GM19239 (cell line): ENCODE measurements at regions not wholly inside any gene's neighbourhood (a gene's known extent, or its start where the extent isn't known, plus 50 kb on each side); places are given as distances from the start of the nearest gene placed in this dataset.

Experiments
- DNase-seq: peaks from one replicate; pipeline ENCODE4 v3.0.0; 2011; ENCODE audit warnings: low spot score; ENCODE audit not compliant: insufficient read length
- FAIRE-seq: peaks from 2 replicates; lab custom pipeline; 2011; peaks lifted over from hg19 to GRCh38; lab: Jason Lieb, UNC

GRCh38 chr12:92476844-92477243 is 225.9 kb upstream of the PLEKHG7 start:
- DNase-seq = no peak
- FAIRE-seq = no peak

DNA sequence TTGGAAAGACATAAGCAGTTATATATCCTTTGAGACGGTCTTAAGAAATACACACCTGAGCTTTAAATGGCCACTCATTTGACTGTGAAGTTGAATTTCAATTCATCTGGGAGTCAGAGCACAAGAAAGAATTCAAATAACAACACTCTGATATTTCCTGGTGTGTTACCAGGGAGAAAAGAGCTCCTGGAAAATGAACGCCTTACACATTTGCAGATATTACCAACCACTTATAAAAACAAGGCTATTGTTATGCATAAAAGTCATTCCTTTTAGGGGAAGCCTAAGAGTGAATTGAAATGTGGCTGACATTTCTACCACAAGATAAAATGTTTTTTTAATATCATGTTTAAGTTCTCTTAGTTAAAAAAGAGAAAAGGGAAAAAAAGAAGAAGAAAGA is 229.2 kb upstream of the PLEKHG7 start:
- FAIRE-seq = no peak
- DNase-seq = no peak

GRCh38 chr12:92472201-92472600 is 230.6 kb upstream of the PLEKHG7 start:
- no peak for DNase-seq
- FAIRE-seq = peak; percentile 85

DNA sequence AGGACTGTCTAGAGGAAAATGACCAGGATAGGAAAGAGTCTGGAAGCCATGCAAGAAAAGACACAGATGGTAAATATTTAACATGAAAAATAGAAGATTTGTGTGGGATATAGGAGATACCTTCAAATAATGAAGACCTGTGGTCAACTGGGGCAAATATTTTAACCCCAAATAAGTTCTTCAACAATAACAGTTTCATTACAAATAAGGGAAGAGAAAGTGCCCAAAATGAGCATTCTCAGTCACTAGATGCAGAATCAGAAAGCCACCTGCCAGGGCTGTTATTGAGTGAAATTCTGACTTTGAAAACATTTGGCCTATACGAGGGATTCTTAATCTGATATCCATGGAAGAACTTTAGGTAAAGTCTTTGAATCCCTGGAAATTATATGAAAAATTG is 231.2 kb upstream of the PLEKHG7 start:
- DNase-seq (peak; percentile 22), FAIRE-seq (peak; percentile 96)

DNA sequence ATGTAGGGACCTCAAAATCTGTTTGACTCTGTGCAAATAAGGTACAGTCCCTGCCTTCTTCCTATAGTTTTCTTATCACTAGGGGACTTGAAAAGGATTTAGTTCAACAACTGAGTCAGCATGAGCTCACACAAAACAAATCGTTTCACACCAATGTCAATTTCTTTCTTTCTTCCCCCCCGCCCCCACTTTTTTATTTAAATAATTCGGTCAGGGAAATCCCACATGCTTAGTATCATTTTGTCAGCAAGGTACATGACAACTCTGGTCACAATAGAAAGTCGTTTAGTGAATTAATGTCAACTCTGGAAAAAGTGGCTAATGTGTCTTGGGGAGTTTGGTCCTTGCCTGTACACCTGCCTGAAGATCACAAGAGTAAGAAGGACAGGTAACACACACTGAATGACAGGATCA is 232.2 kb upstream of the PLEKHG7 start:
- FAIRE-seq = peak; percentile 98
- DNase-seq = no peak

DNA sequence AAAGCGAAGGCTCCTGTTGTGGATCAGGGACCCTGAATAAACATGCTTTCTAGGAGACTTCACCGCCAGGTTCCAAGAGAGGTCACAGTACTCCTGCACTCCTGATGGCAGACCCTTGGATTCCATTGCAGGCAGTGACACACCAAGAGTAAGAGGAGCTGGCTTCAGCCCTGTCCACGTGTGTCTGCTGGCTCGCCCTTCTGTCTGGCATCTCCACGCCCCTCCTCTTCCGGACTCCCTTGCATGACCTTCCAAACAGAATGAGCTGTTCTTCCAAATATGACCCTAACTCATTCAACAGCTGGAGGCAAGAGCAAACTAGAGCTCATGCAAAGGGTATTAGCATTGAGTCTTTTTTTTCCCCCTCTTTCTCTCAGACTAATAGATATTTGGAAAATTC is 233.0 kb upstream of the PLEKHG7 start:
- DNase-seq = no peak
- FAIRE-seq = no peak

DNA sequence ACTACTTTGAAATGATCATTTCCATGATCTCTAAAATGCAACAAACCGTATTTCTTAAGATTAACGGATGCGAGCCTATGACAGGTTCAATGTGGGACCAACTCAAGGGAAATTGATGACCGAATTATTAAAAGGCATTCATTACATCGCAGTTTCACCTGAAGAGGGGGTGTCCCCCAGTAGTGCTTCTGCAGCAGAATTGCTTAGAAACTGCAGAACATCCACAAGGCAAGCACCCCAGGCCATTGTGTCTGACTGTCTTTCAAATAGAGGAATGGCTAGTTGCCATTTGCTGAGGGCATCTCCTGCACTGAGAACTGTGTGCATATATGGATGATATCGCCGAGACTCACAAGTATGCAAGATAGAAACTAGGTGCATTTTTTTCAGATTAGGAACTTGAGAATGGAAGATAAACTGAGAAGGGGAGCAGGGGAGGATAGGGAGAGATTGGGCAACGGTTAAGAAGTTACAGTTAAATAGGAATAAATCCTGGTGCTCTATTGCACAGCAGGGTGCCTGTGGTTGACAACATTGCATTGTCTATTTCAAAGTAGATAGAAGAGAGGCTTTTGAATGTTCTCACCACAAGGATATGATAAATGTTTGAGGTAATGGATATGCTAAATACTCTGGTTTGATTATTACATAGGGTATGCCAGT is 234.3 kb upstream of the PLEKHG7 start:
- FAIRE-seq = no peak
- no peak for DNase-seq

- no peak for DNase-seq
Measured at GRCh38 chr12:92467886-92468285, 234.9 kb upstream of the PLEKHG7 start.

DNA sequence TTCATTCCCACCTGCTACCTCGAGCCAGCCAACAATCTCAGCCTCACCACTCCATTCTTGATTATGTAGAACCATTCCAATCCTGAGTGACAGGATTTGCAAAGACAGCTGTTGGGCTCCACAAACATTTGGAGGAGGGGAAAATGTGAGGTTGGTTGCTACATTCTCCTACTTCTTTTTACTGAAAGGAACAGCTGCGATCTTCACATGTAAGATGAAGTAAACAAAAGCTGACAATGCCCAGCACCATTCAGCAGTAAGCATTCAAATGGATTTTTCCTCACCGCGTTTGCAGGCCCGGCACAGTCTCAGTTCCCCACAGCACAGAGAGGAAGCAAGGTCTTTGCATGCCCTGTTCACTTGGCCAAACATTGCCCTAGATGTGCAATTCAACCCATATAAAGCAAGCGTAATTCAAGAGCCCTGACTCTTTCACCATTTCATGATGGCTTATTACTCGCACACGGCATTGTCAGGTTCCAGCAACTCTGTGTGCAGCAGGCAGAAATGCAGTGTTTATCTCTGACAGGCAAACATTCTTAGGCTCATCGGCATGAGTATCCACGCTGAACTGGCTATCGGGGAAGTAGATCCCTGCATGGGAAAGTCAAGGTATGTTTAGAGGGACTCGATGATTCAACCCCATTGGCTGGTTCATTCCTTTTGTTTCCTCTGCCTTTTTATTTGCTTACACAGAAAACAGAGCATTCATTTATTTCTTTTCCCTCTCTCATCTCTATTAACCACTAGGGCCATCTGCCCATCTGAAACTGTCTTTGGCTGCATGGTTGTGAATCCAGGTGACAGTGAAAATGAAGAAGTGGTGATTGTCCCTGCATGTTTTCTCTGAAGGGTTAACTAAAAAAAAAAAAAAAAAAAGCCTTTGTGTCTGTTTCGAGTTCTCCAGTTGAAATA is 236.1 kb upstream of the PLEKHG7 start:
- FAIRE-seq = peak; percentile 99
- no peak for DNase-seq

More at GRCh38 chr12:92467886-92468285, 234.9 kb upstream of the PLEKHG7 start:
- FAIRE-seq = no peak

GRCh38 chr12:92465786-92466295 is 236.9 kb upstream of the PLEKHG7 start:
- DNase-seq (no peak), FAIRE-seq (no peak)

DNA sequence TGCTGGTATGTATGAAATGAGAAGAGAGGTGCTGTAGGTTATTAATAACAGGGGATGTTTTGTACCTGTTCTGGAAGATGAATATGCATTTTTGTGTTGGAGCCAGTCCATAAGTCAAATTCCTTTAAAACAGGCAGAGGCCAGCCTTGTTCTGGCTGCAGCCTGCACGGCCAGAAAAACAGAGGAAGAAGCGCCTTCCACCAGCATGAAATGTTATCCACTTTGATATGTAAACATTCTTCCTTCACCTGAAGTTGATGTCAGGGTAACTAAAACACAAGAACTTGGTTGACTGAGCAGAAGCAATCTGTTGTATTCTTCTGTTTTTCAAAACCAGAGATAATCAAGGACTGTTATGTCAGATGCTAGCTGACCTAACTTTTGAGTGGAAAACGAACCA is 237.9 kb upstream of the PLEKHG7 start:
- DNase-seq = no peak

GRCh38 chr12:92463171-92463570 is 239.6 kb upstream of the PLEKHG7 start:
- FAIRE-seq (no peak), DNase-seq (no peak)

More for the DNA sequence above, 237.9 kb upstream of the PLEKHG7 start:
- no peak for FAIRE-seq

DNA sequence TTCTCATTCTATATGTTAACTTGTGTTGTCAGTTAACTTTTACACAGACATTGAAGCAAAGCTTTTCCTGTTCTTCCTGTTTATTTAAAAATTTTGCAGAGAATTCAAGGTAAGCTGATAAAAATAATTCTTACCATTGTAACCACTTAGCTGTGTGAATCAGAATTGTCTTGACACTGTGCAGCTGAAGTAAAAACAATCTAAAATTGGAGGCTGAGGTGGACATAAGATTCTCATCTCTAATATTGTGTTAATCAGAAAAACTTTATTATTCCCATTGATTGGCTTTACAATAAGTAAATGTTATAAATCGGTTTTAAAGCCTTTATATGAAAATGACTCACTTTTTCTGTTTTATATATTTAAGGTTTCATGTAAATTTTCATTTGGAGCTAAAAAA is 240.3 kb upstream of the PLEKHG7 start:
- FAIRE-seq (no peak), DNase-seq (no peak)

GRCh38 chr12:92462049-92462448 is 240.7 kb upstream of the PLEKHG7 start:
- peak; percentile 17 for DNase-seq
- FAIRE-seq = peak; percentile 99

DNA sequence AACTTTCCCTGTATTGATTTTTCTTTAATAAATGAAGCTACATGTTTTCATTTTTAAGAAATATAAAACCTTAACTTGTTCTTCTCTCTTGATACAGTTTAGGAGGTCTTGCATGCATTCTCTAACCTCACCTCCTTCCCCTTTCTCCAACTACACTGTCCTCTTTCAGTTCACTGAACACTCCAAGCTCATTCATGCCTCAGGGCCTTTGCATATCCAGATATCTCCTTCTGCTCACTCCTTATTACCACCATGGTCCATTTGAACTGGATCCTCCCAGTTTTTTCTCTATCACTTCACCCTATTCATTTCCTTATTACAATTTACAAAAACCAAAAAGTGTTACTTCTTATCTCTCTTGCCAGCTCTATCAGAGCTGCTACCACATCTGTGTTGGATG is 242.9 kb upstream of the PLEKHG7 start:
- peak; percentile 71 for FAIRE-seq
- no peak for DNase-seq

GRCh38 chr12:92458996-92459395 is 243.8 kb upstream of the PLEKHG7 start:
- DNase-seq (no peak), FAIRE-seq (no peak)

DNA sequence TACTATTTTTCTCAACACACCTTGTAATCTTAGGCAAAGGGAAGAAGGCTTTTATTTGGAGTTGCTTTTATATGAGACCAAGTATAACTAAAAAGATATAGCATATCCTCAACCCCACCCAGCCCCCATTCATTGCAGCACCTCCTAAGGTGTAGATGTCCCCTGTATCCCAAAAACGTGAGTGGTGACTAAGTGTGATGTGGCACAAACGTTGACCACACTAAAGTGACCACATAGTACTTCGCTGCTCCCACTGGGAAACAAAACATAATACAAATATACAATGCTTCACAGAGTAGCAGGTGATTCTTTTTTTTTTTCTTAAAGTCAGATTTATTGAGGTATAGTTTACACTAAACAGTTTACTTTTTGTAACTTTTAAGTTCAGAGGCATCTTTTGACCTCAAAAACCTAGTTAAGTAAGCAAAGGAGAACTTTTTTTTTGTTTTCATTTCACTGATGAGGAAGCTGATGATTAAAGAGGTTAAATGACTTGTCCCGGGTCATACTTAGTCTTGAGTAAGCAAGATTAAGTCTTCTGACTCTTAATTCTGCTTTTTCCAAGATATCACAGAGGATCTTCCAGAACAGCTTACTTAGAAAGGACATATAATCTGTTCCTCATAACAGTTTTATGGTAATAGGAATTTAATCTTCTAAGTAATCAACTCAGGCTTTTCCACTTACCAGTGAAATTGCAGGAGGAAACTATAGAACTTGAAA is 245.2 kb upstream of the PLEKHG7 start:
- peak; percentile 37 for FAIRE-seq
- no peak for DNase-seq

DNA sequence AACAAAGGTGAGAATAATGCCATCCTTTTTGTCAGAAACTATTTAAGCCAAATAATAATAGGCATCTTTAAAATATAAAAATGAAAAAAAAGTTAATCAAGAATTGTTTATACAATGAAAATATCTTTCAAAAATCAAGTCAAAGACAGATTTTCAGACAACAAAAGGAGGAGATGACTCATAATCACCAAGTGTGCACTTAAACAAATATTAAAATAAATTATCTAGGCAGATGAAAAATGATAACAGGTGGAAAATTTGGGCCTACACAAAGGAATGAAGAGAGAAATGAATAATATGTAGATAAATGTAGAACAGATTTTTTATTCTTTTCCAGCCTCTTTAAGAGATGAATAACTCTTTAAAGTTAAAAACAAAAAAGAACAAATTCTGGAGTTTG is 250.0 kb upstream of the PLEKHG7 start:
- no peak for FAIRE-seq
- no peak for DNase-seq

DNA sequence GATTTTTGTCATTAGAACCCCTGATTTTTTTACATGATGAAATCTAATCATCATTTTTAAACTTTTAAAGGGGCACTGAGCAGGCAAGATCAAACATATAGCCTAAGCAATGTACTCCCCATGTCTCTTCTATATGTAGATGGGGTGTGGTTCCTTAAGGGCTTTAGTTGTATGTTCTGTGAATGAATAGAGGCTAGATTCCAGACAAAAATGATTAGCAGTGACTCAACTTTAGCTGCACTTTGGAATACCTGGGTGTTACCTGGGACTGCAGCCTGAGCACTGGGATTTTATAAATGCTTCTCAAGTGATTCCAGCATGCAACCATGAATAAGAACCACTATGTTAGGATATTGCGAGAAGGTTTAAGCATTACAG is 256.7 kb upstream of the PLEKHG7 start:
- FAIRE-seq = no peak
- no peak for DNase-seq

- FAIRE-seq (peak; percentile 100), DNase-seq (no peak)
Measured at GRCh38 chr12:92445253-92446082, 257.3 kb upstream of the PLEKHG7 start.
